HG02763 (cell line): ENCODE measurements at regions not wholly inside any gene's neighbourhood (a gene's known extent, or its start where the extent isn't known, plus 50 kb on each side); places are given as distances from the start of the nearest gene placed in this dataset.

Source experiments
- ATAC-seq: cut with Tn5 transposase; IDR thresholded peaks from one replicate; pipeline ENCODE4 v1.9.1; 2021; ENCODE audit warnings: mild to moderate bottlenecking, moderate library complexity; ENCODE audit not compliant: unreplicated experiment

DNA sequence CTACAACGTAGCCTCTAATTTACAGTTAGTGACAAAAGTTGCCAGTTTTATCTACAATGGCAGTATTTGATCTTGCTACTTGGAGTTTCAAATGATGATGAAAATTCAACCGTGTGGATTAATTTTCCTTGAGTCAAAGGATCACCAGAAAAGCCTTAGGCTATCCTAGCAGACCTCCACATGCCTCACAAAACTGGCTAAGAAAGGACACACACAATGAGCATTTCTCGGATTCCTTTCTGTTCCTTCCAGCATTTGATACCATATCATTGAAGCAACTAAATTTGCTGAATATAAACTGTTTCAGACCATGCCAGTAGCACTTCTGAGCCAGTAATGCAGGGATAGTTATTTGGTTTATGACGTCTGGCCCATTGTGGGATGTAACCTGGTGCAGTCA lies 587.4 kb upstream of the MDFIC2 start:
- no peak for ATAC-seq

DNA sequence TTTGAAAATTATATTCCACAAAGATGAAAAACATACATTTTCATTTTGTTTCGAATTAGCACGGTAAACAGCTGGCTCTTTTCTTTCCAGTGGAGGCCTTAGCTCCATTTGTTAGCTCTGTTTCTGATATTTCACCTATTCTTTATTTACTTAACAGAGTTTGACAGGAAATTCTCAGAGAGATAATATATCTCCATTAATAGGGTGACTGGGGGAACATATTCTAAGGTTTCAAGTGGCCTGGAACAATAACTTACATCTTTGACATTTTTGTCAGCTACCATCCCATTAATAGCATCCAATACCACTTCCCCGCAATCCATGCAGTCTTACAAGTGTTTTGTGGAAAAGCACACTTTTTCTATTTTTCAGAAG lies 577.6 kb upstream of the MDFIC2 start:
- ATAC-seq = no peak

DNA sequence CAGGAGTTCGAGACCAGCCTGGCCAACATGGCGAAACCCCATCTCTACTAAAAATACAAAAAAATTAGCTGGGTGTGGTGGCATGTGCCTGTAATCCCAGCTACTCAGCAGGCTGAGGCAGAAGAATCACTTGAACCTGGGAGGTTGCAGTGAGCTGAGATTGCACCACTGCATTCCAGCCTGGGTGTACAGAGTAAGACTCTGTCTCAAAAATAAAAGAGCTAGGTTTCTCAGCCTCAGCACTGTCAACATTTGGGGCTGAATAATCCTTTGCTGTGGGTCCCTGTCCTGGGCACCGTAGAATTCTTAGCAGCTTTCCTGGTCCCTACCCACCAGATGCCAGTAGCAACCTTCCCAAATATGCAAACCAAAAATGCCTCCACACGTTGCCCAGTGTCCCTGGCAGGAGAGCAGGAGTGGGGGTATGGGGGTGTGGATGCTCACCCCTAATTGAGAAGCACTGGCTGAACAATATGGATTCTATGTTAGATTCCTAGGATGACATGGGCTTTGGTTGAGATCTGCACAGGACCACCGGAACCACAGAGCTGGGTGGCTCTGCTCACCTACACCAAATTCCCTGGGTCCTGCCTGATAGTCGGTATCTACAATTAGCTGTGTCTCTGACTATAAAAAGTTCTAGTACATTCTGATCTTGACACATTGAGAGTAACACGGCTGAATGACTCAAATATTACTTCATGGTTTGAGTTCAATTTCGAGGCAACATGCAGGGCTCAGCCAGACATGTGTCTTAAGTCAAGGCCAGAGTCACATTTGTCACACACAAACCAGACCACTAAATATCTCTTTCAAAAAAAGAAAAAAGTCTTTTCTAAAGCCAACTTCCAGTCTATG lies 577.0 kb upstream of the MDFIC2 start:
- ATAC-seq = no peak

DNA sequence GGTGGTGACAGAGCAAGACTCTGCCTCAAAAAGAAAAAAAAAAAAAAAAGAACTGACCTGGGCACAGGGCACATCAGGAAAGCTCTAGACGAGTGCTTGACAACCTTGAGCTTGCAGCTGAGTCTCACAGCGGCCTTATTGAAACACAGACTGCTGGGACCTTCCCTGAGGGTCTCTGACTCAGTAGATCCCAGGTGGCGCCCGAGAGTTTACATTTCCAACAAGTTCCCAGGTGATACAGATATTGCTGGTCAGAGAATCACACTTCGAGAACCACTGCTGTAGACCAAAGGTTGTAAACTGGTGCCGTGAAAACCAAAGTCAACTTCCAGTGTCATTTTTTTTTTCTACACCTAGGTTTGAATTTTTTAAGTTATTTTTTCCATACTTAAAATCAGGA lies 573.2 kb upstream of the MDFIC2 start:
- ATAC-seq = no peak

DNA sequence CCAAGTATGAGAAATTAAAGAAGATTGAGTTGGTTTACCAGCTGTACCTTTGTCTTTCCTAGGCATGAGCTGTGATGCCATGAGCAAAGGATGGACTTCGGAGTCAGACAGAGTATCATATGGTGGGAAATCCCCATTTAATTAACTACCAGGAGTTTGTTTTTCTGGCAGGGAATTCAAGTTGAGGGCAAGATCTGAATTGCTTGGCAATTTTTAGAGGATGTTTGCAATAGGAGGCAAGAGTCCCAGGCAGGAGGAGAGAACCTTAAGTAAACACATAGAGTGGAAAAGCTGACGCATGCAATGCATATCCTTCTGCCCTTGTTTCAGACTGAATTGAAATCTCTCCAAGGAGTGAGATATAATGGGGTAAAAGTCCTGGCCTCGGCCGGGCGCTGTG lies 569.7 kb upstream of the MDFIC2 start:
- no peak for ATAC-seq

DNA sequence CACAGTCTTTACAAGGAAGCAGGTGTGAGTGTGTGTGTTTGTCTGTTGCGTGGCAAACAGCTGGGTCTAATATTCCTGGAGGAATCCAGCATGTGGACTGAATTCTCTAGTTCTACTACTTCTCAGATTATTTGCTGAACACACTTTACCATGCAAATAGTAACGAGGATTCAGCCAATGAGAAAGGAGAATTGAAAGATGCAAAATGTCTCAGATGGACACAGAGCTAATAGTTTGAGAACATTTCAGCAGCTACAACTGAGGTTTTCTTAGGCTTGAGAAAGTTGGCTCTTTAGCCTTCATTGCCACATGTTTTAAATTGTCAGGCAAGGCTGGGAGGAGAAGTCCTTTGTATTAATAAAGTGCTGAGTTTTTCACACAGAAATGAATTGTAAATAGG lies 568.0 kb upstream of the MDFIC2 start:
- no peak for ATAC-seq

DNA sequence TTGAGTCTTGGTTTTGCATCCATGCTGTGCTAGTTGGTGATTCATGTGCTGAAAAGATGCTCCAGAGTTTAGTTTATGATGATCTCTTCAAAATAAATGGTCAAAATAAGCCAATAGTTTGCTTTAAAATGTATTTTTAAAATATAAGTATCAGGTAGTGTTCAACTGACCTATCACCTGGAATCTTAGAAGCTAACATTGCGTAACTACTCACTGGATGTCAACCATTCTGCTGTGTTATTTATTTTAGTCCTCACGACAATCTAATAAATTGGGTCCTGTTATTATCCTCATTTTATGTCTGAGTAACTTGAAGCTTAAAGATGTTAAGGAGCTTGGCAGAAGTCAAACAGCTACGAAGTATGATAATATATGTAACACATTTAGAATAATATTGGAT lies 563.7 kb upstream of the MDFIC2 start:
- no peak for ATAC-seq

DNA sequence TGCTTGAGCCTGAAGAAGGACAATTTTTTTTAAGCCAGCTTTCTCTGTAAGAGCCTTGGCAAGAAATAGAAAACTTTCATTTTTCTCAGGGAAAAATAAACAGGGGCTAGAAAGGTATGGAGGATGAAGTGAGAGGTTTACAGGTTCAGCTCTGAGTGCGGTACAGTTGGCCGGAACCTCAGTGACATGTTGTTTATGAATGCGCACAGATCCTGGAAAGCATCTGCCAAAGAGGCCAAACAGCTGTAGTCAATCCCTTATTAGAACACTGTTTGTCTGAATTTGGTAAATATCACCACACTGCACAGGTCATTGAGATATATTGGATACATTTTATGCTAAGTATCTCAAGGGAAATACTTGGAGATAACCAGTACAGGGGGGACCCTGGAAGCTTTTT lies 561.8 kb upstream of the MDFIC2 start:
- no peak for ATAC-seq

DNA sequence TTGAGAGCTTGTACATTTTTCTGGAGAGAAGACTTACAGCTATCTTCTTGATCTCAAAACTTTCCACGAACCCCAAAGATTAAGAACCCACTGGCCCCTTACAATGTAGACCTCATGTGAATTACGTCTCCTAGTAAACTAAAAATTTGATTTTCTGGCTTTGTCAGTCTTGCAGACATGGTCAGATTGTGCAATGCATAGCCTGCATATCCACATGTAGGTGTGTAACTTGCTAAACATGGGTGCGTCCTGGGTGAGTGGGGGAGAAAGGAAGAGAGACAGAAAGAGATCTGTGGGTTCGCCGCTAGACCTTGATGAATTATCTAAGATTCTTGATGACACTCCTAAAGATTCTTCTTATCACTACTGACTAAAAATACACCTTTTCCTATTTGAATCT lies 561.2 kb upstream of the MDFIC2 start:
- no peak for ATAC-seq

DNA sequence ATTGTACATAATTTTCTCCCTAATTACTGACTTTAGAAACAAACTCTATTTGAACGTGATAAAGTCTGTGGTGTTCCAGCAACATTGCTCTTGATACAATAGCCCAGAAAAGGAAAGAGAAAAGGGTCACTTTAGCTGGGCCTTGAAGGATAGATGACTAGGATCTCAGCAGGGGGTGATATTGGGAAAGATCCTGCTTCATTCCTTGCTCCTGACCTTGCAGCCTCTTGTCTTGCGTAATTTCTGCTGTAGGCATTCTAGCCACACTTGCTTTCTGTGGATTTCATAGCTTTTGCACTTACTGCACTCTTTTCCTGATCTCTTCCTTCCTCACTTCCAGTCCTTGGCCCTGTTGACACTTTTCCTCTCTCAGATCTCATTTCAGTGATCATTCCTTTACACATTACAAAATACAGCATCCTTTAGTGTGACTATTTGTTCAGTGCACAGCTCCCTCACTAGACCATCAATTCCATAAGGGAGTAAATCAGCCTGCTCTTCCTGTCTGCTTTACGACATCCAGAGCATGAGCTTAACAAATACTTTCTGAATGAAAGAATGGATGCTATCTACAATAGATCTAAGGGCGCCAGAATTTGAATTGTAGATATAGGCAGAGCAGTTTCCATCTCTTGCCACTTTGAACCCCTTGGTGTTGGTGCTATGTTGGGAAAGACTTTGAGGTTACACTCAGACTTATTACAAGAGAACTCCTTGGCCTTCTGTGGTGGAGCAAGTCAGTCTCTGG lies 559.6 kb upstream of the MDFIC2 start:
- no peak for ATAC-seq

DNA sequence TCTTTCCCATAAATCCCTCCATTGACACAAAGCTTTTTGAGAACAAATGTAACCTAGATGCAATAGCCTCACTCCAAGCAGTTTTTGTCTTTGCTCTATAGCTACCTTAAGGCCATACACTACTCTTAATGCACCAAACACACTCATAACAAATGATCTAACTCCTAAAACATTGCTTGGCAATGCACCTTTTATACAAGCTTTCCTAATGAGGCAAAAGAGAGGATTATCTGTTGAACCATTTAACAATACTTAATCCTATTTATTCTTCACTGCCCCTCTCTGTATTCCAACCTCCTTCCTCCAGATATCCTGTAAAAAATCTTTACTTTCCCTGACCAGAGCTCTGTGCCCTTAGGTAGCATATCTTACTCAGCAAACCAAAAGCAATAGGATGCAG lies 558.1 kb upstream of the MDFIC2 start:
- ATAC-seq = no peak

DNA sequence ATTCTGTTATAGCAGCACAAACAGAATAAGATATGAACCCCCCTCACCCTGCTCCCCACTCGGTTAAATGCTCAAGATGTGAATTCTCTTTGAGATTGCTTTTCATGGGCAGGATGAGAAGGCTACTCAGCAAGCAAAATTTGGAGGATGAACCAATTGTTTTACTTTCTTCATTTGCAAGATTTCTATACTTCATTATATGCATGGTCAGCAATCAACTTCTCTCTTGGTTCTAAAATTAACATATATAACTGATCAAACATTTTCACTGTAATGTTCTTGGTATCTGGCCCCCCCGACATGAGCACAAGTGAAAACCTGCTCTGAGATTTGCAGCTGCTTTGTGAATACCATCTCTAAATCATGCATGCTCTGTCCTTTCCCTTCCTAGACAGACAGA lies 556.1 kb upstream of the MDFIC2 start:
- no peak for ATAC-seq

DNA sequence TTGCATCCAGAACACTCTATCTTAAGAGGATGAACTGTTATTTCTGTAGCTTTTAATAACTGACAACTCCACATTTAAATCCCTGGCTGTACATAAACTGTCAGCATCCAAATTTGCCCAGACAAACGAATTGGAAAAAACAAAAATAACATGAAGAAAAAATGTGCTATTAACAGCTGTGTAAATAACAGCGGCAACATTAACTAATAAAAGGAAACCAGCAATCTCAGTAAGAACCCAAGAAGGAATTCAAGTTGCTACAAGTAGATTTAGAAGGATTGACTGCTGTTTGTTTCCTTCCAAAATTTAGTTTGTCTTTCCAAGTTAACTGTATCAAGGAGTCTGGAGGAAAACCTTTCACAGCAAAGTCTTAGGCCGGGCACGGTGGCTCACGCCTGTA lies 550.6 kb upstream of the MDFIC2 start:
- ATAC-seq = no peak

DNA sequence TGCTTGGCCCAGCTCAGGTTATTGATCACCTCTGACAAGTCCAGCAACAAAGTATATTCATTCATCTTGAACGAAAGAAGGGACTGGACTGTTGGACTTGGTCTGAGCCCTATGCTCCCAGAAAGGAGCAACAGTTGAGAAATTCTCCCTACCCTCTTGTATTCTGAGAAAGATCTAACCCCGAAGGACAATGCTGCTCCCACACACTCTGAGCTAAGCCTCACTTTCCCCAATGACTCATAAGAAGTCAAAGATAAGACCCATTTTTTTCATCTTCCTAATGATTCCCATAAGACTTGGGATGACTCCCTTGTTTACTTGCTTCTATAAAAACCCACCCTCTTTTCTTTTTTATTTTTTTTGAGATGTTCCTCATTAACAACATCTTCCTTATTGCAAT lies 549.4 kb upstream of the MDFIC2 start:
- ATAC-seq = no peak

DNA sequence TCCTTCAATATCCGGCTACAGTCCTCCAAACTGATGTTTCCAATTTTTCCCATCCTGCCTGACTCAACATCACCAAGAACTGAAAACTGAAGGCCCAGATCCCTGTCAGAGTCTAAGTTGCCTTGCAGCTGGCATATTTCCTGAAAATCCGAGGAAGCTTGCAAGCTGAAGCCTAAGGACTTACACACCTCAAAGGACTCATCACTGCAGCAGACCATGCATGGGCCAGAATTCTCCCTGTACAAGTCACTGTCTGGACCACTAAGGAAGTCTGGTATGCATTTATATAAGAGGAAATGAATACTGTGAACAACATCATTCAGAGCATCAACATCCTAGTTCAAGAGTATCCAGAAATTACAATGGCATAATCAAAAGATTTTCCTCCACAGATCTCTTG lies 548.8 kb upstream of the MDFIC2 start:
- no peak for ATAC-seq

DNA sequence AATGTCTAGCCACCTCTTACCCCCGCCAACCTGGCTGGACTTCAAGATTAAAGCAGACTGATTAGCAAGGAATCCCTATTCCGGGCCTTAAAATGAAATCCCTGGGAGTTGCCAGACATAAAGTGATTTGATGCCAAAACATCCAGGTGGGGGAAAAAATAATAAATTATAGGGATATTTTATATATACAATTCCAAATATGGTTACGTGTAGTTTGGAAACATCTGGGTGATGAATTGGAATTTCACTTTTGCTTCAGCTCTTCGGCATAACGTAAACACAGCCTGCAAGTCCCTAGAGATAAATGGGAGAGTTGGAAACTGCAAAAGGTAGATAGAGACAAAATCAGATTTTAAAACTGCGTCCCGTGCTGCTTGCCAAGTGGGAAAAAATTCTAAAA lies 545.5 kb upstream of the MDFIC2 start:
- ATAC-seq = no peak

DNA sequence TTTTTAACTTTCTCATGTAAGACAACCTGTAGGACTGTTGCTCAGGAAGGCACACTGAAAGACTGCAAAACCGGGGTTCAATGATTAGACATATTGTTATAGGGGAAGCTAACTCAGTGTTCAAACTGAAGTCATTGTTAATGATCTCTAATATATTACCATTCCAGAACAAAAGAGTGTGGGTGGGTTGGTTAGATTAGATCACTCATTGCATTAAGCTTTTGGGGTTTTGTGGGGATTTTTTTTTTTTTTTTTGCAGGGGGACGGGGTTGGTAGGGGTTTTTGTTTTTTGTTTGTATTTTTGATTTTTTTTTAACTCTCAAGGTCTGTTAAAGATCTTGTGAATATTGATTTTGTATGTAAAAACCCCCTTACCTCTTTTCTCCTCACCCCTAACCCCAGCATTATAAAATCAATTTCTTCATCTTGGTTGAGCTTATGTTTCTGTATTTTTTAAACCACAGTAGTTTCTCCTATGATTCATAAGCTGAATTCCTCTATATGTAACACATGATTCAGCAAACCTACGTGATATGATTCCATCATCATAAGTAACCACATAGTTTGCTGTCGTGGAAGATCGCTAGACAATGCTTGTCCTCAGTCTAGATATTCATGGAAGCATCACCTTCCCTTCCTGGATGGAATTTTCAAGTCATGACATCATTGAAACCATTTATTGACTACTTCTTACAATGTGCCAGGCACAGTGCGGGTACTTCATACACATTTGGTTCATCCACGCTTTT lies 544.1 kb upstream of the MDFIC2 start:
- peak; percentile 43 for ATAC-seq

DNA sequence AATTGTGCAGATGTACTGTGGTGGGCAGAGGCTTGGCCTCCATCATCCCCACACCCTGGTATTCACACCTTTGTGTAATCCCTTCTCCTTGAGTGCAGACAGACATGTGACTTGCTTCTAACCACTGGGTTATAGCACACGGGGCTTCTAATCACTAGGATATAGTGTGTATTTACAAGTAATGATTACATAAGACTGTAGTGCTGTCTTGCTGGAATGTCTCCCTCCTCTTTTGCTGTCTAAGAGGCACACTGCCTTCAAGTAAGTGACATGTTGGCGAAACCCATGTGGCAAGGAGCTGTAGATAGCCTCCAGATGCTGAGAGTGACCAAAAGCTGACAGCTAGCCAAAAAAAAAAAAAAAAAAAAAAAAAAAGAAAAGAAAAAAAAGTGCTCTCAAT lies 542.7 kb upstream of the MDFIC2 start:
- ATAC-seq = no peak

DNA sequence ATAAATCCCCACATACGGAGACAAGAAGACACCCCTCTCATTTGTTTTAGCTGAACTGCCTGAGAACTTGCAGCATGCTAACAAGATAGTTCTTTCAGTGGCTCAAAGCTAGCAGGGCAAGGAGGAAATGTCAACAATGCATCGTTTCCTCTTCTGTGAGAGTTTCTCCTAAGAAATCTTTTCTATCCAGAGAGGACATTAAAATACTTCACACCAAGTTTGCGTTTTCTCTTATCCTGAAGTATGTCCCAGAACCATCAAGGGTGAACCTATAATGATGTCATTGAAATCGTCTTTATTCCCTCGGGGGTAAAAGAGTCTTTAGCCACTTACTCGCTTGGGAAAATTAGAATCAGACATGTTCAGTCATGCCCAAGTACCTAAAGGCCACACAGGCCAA lies 541.7 kb upstream of the MDFIC2 start:
- ATAC-seq = no peak

DNA sequence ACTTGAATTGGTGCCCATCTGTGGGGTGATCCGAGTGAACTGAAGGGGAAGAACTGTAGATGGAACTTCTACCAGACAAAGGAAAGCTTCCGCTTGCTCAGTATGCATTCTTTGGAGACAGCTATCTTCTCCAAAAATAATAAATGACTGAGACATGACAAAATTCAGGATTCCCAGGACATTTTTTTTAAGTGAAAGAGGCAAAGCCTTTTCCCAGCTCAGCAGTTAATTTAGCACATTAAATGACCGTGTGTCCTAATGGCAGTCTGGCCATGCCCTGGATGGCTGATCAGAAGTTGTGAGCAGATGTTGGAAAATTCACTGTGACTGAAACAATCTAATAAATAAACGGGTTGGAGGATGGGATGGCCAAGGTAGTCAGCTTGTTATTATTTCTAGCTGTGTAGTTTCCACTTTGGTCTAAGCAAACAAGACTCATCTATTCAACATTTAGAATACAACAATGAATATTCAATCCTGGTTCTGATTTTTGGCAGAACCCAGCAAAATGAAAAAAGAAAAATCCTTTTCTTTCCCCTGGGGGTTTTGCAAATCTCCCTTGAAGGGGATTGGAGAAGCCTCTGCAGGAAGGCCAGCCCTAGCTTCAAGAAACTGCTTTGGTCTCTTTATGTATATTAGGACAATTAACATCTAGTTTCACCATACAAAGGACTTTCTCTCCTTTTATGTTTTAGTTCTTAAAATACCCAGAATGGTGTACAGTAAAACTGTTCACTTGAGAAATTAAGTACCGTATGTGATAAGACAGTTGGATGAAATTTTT lies 540.9 kb upstream of the MDFIC2 start:
- ATAC-seq = no peak
